NCI-H510A (cell line): ENCODE measurements at regions not wholly inside any gene's neighbourhood (a gene's known extent, or its start where the extent isn't known, plus 50 kb on each side); places are given as distances from the start of the nearest gene placed in this dataset.

Experiments used
- DNase-seq: peaks from one replicate; lab custom pipeline; 2025; lab: John Stamatoyannopoulos, UW

DNA sequence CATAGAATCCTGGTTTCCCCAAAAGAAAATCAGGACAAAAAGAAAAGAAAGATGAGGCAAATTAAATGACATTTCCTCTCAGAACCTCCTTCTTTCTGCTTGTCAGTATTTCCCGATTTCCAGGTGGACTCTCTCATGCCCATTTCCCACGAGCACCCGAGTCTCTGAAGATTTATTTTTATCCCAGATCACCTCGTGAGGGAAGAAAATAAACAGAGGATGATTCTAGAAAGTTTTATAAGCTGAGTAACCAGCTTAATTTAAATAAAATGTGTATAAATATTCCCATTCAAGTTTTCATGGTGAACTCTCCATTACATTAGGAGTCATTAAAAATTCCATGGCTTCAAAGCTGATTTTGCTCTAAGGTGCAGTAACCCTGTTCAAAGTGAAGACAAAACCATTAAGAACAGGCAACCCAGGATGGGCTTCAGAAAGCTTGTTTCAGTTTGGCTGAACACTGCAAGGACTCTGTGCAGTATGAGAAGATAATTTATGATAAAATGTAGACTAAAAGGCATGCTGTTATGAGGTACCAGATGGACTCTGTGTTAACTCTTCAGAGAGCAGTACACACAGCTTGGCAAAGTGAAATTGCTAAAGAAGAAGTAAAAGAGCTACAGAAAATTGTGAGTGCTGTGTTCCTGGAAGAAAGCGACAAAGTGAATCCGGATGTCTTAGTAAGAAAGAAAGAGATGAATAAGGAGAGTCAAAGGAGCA is 521.3 kb upstream of the LRRN3 start:
- DNase-seq, result no peak

DNA sequence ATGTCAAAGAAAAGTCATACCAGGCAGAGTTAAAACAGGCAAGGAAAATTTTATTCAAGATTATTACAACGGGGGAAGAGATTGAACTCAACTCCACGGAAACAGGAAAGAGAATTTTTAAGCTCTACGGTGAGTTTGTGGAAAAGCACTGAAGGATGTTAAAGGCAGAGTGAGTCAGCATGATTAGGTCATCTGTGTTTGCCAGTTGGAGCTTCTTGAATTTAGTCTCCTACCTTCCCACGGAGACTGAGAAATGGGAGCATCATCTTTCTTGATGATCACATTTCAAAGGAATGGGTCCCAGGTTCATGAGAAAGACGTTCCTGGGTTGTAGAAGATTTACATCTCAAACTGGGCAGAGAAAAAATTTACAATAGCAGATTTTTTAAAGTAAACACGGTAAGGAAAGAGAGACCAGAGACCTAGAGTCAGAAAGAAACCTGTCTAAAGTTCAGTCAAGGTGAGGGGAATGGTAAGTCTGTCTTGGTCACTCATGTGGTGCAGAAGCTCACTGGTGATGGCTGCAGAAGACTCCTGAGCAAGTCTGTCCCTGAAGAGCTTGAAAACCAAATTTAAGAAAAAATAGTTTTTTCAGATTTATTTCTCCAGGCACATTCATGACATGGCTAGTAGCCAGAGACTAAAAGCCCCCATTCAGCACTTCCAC is 516.9 kb upstream of the LRRN3 start:
- DNase-seq, result no peak

DNA sequence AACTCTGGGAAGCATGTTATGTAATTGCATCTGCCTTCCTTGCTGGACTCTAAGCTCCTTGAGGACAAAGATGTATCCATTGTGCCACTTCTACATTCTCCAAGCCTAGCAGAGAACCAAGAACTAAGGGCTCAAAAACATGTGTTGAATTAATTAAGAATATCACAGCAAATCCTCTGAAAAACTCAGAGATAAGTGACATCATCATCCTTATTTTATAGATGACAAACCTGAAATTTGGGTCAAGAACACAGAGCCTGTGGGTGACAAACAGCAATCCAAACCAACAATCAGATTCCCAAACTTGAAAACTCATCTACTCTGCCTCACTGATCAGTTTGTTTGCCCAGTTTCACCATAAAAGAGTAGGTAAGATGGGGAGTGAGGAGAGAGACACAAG is 503.6 kb upstream of the LRRN3 start:
- no peak for DNase-seq

DNA sequence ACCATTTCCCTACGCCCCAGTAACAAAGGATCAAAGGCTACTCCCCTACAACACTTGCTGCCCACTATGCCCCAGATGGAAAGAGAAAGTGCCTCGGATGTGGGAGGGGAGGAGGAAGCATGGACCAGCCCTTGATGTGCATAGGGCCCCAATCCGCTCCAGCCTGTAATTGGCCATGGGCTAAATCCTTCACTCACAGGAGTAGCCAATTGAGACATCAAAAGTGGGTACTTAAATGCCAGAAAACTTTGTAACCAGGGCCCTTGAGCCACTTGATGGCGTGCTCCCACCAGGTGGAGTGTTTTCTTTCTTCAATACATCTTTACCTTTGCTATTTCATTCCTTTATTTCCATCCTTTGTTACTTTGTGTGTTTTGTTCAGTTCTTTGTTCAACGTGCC is 500.5 kb upstream of the LRRN3 start:
- DNase-seq, result no peak

DNA sequence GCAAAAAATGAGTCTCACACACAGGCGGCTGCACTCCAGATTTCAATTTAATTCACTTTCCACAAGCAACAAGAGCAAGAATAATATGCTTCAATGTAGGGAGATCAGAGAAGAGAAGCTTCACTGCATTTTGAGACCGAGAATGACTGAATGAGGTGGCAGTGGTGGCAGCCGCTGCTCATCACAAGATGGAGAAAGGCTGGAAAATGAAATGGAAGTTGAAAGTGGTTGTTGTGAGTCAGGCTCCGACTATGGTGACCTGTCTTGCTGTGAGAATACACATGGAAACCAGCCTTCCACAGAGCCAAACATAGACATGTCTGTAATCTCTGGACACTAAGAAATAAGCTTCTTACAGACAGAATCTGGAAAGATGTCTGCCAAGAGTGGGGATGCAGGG is 499.6 kb upstream of the LRRN3 start:
- DNase-seq, result no peak

DNA sequence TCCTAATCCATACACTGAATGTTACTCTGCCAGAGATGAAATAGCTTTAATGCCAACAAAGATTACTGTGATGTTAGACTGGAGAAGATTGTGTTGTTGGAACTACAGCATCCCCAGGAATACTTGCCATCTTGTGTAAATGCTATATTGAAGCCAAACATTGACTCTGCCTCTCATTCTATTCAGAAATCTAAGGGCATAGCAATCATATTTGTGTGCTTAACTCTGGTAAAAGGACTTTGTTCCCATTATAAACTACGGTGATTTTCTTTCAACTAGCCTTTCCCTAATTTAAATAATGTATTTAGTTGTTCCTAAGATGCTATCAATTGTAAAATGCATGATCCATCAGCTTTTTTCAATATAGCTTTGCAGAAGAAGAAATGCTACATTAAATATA is 498.4 kb upstream of the LRRN3 start:
- DNase-seq, result no peak

DNA sequence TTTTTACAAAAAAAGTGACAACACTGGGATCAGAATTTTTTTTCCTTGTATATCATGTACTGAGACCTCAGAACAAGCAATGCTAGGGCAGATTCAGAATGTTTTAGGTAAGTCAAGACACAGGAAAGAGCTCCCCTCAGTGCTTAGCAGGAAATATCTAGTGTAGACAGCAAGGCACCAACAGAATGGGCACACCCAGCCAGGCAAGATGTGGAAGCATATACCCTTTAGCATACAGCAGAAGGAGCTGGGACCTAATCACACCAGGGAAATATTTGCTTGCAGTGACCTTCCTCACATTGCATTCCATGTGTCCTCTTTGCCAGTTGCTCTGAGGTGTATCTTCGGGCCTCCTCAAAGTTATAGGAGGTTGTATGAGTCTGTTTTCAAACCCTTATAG is 497.6 kb upstream of the LRRN3 start:
- DNase-seq, result no peak

DNA sequence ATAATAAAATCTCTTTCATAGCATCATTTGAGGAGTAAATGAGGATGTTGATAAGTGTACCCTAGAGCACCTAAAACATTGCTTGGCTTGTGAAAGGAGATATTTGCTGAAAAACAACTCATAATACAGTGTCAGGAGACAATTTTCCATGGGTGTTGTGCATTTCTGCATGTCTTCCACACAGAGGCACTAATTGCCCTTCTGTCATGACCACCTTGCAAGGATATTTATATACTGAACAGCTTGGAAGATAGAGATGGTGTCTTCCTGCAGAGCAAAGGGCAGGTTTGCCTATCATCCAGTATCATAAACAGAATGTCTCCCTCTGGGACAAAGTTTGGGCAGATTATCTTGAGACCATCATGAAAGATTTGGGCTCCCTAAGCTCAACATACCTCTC is 495.2 kb upstream of the LRRN3 start:
- DNase-seq, result no peak

DNA sequence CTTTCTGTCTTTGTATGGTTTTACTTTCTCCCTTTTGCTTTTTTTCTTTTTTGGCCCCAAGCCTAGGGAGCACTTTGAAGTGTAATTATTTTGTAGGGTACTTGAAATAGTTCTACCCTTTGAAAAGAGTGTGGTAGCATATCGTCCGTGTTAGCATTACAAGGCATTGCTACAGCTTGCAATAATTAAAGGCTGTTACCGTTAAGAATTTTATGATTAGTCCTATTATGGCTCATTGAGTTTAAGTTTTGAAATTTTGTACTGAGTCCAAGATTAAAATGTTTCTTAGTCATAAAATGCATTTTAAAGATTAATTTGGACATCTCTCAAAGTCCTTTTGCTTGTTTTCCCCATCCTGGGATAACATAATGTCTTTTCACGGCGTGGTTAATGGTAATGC is 490.0 kb upstream of the LRRN3 start:
- DNase-seq, result no peak

DNA sequence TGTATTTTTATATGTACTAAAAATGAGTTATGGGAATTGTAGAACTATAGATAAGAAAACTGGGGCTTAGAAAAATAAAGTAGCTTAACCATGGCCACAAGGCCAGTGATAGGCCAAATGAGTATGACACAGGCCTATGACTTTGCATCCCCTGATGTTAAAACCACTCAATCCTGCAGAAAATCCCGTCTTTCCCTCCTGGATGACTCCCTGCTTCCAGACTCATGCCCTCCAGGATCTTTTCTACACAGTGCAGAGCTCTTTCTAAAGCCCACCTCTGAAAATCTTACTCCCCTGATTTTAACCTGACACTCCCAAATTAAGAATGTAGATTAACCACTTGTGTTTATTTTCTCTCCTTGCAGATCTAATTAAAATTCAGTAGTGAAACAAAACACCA is 489.2 kb upstream of the LRRN3 start:
- DNase-seq, result no peak

DNA sequence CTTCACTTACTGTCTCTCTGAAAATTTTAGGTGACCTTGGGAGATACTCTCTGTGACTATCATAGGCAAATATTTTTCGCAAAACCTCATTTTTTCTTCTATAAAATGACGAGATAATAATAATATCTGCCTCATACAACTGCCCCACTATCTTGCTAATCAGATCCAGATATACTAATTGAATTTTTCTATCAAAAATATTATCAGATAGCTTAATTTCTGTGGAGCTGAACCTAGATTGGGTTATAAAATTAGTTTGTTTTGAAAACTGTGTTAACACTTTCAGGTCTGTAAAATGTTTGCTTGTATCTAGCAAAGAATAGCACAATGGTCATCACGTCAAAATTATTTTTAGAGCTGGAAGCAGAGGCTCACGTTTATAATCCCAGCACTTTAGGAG is 486.7 kb upstream of the LRRN3 start:
- no peak for DNase-seq

DNA sequence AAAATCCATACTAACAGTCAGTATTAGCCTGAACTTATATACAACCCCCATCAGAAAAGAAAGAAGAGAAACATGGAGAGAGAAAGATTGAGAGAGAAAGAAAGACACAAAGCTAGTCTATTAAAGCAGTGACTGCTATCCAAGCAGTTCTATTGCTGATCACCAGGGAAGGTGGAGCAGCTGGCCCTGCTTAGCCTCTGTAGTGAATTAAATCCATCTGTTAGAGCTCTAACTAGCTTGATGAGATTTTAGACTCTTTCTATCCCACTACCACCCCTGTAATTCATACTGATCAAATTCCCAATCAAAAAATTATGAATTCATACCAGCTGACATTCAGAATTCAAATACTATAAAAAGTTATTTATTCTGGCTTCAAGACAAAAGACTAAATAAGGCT is 486.0 kb upstream of the LRRN3 start:
- no peak for DNase-seq

DNA sequence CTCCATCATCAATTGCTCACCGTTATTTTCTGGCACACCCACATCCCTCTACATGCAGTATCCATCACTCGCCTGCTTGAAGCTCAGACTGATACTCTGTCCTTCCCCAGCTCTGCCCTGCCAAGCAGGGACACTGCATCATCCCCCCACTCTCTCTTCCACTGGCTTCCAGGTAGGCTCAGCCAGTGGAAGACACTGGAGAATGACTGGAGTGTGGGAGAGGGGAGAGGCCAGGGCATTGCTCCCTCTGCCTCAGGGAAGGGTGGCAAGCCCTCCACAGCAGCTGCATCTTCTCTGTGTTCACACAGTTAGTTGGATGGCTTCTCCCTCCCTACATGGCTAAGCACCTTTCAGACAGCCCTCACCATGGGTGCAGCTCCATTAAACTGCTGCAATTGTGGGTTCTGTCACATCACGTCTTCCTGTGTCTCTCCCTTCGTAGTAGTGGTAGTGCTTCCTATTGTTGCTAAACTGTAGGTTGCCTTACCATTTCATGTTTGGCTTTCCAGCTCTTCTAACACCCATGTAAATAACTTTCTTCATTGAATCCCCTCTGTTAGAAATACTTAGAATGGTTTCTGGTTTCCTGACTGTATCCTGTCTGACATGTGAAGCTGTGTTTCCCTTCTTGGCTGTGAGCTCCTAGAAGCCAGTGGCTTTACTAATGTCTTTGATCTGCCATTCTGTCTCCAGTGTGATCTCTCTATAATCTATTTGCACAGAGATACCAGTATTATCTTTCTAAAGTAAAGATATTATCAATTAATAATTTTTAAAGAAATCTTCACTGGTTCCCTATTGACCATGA is 483.7 kb upstream of the LRRN3 start:
- no peak for DNase-seq

DNA sequence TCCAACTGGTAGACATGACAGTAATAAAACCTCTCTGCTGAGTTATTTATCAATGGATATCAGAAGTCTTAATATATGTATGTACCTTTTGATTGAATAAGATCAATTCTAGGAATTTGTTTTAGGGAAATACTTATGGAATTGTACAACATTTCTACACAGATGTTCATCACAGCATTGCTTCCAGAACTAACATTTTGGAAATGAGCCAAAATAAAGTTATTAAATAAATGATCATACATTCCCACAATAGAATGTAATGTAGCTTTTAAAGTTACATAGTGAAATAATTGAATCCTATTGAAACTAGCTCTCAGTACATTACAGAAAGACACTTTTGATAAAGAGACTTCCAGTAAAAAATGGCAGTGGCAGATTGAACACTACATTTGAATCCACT is 481.6 kb upstream of the LRRN3 start:
- DNase-seq, result no peak

DNA sequence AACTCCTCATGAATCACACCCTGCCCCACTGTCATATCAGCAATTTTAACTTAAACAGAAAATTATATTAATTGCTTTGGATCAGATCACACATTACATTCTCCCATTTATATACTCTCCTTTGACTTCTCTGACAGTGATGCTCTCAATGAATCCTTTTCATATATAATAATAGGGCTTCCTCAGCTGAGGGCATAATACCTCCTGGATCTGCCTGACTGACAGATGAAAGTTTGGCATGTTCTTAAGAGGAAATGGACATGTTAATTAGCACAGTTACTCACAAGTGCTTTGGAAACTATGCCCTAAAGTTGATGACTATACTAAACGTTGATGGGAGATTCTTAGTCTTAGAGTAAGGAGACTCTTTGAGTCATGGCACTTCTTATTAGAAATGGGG is 478.2 kb upstream of the LRRN3 start:
- DNase-seq, result no peak
